HG02798 (cell line): ENCODE measurements at regions not wholly inside any gene's neighbourhood (a gene's known extent, or its start where the extent isn't known, plus 50 kb on each side); places are given as distances from the start of the nearest gene placed in this dataset.
A peak's percentile ranks its signal among the peaks of the same experiment; 100 is the strongest.

Source experiments
- ATAC-seq: cut with Tn5 transposase; IDR thresholded peaks from one replicate; pipeline ENCODE4 v1.9.1; 2021; ENCODE audit warnings: mild to moderate bottlenecking; ENCODE audit not compliant: unreplicated experiment, poor library complexity

DNA sequence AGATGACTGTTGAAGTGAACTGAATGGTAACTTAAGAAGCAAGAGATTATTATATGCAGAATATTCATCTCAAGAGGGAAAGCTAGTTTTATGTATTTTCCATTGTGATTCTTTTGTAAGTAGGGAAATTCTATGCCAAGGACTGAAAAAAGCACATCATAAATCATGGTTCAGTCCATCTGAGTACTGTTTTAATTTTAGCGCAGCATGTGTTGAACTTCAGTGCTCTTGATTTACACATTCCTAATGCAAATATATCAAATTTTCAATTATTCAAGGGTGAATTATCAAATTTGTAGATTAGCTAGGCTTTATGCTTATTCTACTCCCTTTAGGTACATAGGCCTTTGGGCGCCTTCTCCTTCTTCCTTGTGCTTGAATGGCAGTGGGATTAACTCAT is 50.3 kb upstream of the TCF12 start:
- ATAC-seq = no peak

DNA sequence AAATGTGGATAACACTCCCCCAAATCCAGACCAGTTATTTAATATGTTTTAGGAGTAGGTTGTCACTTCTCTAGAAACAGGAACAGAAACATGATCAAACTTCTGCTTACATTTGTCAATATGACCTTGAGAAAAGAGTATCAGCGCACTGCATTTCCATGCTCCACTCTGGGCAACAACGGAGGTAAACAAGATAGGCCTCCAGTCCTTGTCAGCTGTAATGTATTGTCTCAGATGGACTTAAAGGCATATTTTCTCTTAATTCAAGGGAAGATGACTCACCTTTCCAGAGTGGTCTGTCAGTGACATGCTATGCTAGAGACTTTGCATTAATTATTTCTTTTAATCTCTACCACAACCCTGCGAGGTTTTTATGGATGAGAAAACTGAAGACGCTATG is 51.6 kb upstream of the TCF12 start:
- no peak for ATAC-seq

DNA sequence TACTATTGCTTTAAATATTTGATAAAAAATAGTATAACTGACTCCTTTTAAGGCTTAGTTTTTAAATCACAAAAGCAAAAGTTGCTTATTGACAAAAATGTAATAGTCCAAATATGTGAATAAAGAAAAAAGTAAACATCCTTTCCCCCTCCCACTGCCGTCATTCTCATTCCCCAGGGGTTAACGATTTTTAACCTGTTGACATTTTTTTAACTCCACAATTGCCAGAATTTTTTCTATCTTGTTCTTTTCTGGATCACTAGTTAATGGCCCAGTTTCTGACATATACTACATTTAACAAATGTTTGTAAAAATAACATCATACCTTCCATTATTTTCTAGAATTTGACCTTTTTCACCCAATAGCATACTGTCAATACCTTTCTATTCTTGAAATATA is 60.6 kb upstream of the TCF12 start:
- ATAC-seq = no peak

DNA sequence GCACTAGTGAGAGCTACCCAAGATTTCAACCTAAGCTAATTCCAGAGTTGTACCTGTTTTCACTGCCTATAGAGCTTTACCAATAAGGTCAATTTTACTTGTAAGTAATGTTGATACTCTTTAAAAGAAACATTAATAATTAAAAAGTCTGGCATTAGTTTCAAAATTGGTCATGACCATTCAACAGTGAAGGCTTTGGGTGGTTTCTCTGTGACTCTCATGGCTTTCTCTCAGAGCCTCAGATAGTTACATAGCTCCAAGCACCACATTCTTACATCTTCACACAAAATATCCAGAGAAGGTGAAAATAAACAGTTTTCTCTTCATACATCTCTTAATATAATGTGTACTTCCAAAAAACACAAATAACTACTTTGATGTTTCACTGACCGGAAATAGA is 61.5 kb upstream of the TCF12 start:
- no peak for ATAC-seq

DNA sequence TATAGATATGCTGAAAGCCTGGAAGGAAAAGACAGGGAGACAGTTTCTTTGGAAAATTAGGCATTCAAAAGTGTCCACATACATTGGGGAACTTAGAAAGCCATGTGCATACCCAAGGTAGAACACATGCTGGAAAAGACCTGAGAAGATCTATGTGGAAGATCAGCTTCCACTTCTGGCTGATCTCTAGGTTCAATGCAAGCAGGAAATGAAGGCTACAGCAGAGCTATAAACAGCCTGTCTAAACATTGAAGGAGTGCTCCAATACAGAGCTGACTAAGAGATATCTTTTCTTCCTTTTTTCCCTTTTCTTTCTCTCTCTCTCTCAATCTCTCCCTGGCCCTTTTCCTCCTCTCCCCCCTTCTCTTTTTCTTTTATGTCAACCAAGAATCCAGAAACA is 73.6 kb upstream of the TCF12 start:
- no peak for ATAC-seq

DNA sequence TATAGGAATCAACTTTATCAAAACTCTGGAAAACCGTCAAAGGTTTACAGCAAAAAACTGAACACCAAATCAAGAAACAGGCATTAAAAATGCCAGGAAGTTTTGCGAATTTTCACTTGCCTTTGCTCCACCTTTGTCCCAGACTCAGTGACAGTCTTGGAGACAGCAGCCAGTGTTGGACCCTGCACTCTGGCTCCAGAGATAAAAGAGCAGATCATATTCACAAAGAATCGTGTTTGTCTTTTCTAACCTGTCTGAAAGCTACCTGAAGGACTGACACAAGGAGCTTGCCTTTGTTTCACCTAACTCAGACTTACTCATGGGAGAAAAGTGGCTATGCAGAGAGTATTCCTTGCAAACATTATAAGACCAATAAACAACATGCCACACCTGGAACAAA is 74.0 kb upstream of the TCF12 start:
- ATAC-seq = no peak

DNA sequence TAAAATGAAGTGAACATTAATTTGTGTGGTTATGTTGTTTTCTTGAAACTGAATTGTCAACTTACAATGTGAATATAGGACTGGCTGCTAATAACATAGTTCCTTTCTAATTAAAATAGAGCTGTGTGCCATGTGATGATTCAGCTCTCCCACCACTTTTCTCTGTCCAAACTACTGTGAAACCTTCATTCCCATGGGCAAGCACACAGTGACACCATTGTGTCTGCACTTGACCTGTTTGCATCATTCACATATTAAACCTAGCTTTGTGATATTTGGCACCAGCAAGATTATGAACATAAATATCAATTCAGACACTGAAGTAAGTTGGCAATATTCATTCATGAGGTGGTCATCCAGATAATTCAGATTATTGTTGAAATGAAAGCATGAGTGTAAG is 78.8 kb upstream of the TCF12 start:
- ATAC-seq = no peak

DNA sequence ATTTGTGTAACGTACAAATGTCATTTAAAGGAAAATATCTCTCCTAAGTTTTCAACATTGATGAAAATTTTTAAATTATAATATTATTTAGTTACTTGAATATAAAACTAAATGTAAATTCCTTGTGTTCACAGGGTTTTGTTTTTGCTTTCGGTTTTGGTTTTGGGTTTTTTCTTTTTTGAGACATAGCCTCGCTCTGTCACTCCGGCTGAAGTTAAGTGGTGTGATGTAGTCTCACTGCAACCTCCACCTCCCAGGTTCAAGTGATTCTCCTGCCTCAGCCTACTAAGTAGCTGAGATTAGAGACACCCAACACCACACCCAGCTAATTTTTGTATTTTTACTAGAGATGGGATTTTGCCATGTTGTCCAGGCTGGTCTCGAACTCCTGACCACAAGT is 79.3 kb upstream of the TCF12 start:
- ATAC-seq = no peak

DNA sequence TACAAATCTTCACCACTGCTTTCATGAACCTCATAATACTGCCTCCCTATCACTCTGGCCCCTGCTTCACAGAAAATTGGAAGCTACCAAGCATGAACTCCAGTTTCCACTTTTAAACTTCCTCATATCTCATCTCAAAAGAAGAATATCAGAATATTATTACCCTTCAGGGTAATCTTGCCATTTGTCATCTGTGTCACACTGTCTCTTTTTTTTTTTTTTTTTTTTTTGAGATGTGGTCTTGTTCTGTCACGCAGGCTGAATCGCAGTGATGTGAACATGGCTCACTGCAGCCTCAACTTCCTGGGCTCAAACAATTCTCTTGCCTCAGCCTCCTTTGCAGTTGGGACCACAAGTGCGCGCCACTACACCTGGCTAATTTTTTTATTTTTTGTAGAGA is 80.4 kb upstream of the TCF12 start:
- no peak for ATAC-seq

DNA sequence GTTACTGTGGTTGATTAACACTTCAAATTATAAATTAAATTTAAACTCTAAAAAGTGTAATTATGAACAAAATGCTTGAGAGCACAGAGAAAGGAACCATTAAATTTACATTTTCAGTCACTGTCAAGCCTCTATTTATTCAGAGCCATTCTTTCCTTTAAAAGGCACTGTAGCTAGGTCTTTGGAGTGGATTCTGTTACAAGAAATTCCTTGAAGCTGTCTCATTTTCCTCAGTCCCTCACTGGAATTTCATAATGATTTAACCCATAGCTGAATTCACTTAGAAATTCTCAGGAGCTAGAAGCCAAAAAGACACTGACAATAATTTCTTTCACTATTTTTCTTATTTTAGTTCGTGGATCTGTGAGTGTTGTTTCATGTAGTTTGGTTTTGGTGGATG is 81.2 kb upstream of the TCF12 start:
- no peak for ATAC-seq

DNA sequence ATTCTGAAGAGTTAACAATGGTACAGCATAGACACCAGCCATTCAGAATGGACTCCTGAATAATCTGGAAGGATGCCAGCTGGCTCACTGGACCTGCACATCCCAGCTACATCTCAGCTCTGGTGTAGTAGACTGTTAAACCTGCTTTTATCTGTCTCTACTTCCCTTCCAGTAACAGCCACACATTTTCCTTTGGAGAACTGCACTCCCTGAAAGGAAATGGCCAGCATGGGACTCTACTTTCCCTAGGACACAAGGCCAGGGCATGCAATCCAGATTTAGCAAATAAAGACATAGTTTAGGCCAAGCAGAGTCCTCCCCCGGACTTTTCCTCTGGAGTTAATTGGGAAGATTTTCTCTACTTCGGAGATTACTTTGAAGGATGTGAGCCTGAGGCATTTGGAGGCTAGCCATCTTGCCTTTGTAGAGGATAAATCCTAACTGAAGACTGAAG is 82.7 kb upstream of the TCF12 start:
- ATAC-seq = no peak

DNA sequence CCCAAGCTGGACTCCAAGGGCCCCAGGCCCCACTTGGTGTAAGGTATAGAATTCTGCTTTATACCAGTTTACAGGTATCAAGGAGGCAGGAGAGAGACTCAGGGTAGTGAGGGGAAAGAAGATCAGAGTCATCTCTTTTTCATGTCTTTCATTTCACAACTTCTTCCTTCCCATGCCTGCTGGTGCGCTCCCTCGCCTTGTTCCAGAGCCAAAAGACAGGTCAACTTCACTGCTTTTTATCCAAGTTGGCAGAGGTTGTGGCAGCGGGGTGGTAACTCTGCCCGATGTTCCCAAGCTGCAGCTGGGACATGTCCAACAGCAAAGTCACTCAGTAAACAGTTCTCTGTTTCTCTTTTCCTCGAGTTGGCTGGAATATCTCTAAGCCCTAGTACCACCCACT is 86.3 kb upstream of the TCF12 start:
- ATAC-seq = no peak

DNA sequence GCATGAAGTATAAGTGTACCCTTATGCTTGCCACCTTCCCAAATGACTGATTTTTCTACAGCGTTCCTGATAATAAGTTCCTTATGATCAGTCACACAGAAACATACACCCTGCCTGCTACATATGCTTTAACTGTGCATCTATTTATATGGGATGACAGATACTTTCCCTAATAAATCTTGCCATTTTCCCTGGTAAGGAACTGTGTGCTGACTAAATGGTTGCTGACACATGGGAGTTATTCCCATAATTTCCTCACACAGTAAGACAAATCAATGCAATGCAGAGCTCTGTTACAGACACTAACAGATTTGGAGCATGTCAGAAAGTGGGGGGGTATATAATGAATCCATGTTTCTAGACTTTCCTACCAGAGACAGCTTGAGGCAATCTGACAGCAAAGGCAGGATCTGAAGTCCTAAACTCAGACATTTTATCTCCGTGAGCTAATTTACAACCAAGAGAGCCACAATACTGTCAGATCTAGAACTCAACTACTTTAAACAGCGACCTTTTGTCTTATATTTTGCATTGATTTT is 86.9 kb upstream of the TCF12 start:
- ATAC-seq = no peak

DNA sequence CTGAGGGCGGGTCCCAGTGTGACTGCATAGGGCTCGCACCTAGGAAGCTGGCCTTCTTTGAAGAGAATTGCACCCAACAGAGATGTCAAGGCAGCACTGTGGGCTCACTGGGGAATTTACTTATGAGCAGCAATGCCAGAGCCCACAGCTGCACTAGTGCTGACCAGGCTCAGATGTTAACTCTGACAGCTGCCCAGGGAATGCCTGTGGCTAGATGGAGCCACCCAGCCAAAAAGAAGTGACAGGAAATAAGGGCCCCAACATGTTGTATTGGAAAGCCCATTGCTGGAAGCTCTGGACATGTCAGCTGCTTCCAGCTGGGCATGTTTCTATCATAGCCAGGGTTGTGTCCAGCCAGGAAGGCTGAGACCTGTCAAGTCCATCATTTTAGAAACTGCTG is 90.9 kb upstream of the ZNF280D start:
- no peak for ATAC-seq

DNA sequence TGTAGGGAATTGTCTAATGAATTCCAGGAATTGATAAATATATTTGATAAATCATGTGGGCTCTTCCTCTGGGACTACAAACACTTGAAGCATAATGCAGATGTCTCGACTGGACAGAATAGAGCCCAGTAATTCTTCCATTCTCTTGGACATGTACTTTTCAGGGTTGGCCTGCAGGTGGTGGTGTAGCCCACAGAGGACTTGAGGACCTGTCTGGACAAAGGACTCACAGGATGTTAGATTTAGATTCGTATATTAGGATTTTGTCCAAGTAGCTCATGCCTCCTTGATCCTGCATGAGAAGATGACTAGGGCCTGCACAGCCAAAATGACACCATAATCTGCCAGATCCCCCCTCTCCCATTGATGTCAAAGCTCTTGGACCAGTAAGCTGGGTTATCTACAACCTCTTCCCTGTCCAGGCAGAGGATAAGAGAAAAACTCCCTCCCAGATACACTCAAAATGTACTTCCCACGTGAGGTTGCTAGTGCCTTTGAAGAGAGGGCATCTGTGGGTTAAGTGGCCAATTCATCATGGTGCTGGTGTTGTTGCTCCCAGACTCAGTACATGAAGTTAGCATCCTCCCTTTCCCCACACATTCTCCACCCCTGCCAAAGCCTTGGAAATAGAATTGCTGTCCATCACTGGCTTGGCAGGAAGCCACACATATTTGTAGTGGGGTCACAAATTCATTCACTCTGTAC is 88.6 kb upstream of the ZNF280D start:
- ATAC-seq = peak; percentile 80

DNA sequence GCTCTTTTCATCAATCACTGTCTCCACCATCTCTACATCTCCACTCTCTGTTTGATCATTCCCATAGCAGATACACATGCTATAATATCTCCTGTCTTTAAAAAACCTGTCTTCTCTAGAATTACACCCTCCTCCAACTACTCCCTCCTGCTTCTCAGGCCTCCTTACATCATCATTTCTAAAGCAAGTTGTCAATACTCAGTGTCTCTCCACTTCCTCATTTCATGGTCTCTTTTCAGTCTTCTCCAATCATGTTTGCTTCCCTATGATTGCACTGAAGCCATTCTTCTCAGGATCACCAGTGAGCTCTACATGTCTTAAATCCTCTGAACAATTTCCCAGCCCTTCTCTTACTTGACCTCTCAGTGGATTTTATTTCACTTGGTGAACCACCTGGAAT is 87.0 kb upstream of the ZNF280D start:
- no peak for ATAC-seq

DNA sequence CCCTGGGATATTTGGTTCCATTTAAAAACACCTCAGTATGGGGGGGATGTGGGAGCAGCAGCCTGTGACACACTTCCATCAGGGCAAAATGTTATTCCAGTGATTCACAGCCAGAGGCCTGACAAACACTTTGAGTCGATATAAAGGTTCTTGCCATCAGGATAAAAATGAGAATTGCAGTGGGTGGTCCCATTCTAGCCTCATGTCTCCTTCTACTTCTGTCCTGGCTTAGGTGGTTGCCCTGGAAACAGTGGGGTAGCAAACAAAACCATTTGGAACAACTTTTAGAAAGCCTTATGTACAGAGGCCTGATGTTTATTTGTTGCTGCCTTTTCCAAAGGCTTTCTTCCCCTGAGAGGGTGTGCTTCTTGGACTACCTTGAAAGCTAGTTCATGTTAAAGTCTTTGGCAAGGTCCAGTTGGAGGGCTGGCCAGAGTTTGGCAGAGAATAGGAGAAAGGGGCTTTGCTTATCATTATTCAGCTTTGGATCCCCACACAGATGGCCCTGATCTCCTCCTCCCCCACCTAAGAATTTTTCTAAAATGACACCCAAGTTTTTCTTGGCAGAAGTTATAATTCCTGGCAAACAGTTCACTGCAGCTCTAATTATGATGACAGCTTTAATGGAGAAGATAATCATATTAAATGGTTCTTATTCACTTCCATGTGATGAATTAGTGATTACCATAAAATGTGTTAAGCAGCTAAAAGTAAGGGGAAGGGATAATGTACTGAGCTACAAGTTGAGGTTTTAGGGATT is 84.2 kb upstream of the ZNF280D start:
- ATAC-seq = no peak

DNA sequence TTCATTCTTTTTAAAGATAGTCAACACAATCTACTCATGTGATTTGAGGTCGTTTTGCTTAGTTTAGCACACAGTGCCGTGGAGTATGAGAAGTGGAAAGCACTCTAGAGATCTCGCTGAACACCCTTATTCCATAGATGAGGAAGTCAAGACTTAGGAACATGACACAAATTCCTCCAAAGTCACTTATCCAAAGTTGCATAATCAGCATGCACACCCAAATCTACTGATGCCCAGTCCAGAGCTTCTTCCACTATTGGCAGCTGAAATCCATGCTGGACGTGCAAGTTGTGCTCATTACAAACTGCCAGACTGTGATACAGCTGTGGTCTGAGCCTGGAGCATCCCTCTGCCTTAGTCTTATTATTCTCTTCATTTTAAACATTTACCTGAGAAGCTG is 83.5 kb upstream of the ZNF280D start:
- ATAC-seq = no peak

DNA sequence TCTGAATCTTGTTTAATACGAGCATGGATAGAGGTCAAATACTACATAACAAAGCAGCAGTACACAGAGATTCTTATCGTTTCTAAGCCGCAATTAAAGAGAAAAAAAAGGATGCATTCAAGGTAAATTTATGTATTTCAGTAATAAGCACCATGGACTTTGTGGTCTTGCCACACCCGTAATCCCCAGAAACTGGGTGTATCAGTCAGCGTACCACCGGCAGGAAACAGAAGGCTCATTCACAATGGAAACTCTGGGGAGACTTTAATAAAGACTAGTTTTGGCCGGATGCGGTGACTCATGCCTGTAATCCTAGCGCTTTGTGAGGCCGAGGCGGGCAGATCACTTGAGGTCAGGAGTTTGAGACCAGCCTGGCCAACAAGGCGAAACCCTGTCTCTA is 81.9 kb upstream of the ZNF280D start:
- ATAC-seq = no peak

DNA sequence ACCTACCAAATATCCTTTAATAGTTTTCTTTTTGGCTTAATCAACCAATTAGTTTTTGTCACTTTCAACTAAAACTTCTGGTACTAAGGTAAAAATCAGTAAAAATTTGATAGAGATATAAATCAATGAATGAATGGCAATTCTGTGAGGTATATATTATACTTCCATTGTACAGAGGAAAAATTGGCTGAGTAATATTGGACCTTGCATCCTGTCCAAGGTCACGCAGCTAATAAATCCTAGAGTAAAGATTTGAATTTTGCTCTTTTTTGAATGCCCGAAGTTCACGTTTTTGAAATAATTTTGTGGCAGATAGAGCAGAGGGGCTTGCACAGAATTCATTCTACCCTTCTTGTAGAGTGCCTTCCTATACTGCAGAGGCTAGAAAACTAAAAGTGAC is 81.1 kb upstream of the ZNF280D start:
- ATAC-seq = no peak

DNA sequence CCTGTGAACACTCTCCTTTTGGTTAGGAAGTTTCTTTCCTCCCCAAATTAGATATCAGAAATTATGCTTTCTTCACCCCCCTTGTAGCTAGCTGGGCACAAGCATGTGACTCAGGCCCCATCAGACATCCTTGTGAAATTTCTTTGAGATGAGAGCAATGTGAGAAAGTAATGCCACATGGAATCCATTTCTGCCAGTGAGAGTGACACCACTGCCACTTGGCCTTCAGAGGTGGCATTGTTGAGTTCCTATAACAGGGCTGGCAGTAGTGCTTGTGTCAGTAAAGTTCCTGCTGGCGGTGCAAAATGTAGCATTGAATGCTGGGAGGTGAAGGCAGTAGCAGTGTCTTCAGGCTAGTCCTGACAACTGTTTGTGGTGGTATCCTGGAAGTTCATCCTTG is 80.7 kb upstream of the ZNF280D start:
- no peak for ATAC-seq

DNA sequence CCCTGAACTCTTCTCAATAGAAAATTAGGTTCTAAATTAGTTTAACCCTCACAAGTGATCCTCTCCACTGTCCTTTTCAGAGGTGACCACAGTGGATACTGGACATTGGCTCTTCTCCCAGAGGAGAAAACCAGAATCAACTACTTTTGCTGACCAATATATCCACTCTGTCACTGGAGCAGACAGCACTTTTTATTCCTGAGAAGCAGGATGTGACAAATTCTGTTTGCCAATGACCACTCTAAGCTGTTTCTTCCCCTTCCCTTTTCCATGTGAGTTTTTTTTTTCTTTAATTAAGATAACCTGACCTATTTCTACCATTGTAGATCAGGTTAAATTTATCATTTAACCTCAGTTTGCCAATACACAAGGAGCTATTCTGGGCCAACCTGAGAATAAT is 79.7 kb upstream of the ZNF280D start:
- no peak for ATAC-seq
